ENCODE measurements at regions not wholly inside any gene's neighbourhood (a gene's known extent, or its start where the extent isn't known, plus 50 kb on each side); places are given as distances from the start of the nearest gene placed in this dataset.

- CTCF ChIA-PET = interaction anchor here (0.8 kb wide), 1 partner anchor 90 kb away, joined by 3 read pairs; no protein-coding TSS in a partner anchor
- no peaks in the 10 kb centered on the region for H3K4me1 ChIP-seq (ENCODE audit: control insufficient read depth in 1 of 2, insufficient read depth in 2 of 2, low read depth in 1 of 2, low read length in 1 of 2)
- H3K27ac ChIP-seq (ENCODE audit: low read depth in 2 of 2, low read length in 1 of 2) = no peak overlapping the region
- H3K9me3 ChIP-seq = no peaks in the 10 kb centered on the region
- no peaks in the 10 kb centered on the region for H3K79me2 ChIP-seq (ENCODE audit: insufficient read depth)
- POLR2A ChIA-PET = no interaction called here
- H4K20me1 ChIP-seq (ENCODE audit: insufficient read depth) = no peaks in the 10 kb centered on the region
- no peaks in the 10 kb centered on the region for H3K36me3 ChIP-seq (replicated peaks in 1 of 2; ENCODE audit: control insufficient read depth in 1 of 2, insufficient read depth in 2 of 2, low read length in 1 of 2)
- no peak for DNase-seq
- H3K4me3 ChIP-seq (ENCODE audit: low read depth in 2 of 2, low read length in 1 of 2) = no peak overlapping the region
- H3K27me3 ChIP-seq (ENCODE audit: insufficient read depth) = no peaks in the 10 kb centered on the region
- no peak overlapping the region for H2AFZ ChIP-seq (ENCODE audit: low read depth)
- no peak overlapping the region for H3K9ac ChIP-seq
- WGBS (ENCODE audit: low lambda C conversion rate) = 49% methylated on average over 2 of the region's 4 CpGs
- H3F3A ChIP-seq (replicated peaks; ENCODE audit: insufficient read depth) = no peaks in the 10 kb centered on the region
- no peak overlapping the region for H3K4me2 ChIP-seq
- TF ChIP-seq GATA2 (CRISPR knock-in tag; IDR thresholded peaks at IDR 0.05) = no peak
- TF ChIP-seq NFIC (IDR thresholded peaks at IDR 0.05; ENCODE audit: borderline replicate concordance) = no peak
- no peak for TF ChIP-seq EP300 (IDR thresholded peaks at IDR 0.05; ENCODE audit: borderline replicate concordance in 1 of 2, low read depth in 1 of 2, low read length in 1 of 2)
- no peak for TF ChIP-seq YY1 (IDR thresholded peaks at IDR 0.05; ENCODE audit: low read depth)
- no peak for TF ChIP-seq MEF2A (IDR thresholded peaks at IDR 0.05; ENCODE audit: borderline replicate concordance, low read depth)
- no peak for TF ChIP-seq RAD21 (IDR thresholded peaks at IDR 0.05; ENCODE audit: low read length)
- no peak for TF ChIP-seq TEAD4 (IDR thresholded peaks at IDR 0.05; ENCODE audit: borderline replicate concordance, insufficient read depth)
- no peak for TF ChIP-seq MXI1 (IDR thresholded peaks at IDR 0.05; ENCODE audit: low read depth, low read length)
- no peak for TF ChIP-seq RXRA (IDR thresholded peaks at IDR 0.05; ENCODE audit: borderline replicate concordance, low read depth)
- no peak for TF ChIP-seq PBX3 (IDR thresholded peaks at IDR 0.05)
- TF ChIP-seq TAF1 (IDR thresholded peaks at IDR 0.05; ENCODE audit: borderline replicate concordance, low read depth, low read length) = no peak
- no peak for TF ChIP-seq GABPA (IDR thresholded peaks at IDR 0.05; ENCODE audit: low read depth)
- no peak for TF ChIP-seq USF2 (IDR thresholded peaks at IDR 0.05; ENCODE audit: borderline replicate concordance, low read depth, low read length)
- TF ChIP-seq FOXJ3 (CRISPR knock-in tag; IDR thresholded peaks at IDR 0.05) = no peak
- no peak for TF ChIP-seq TCF12 (IDR thresholded peaks at IDR 0.05)
- TF ChIP-seq IRF3 (IDR thresholded peaks at IDR 0.05; ENCODE audit: low read depth, low read length) = no peak
- TF ChIP-seq MAX (IDR thresholded peaks at IDR 0.05; ENCODE audit: low read depth) = no peak
- no peak for TF ChIP-seq FOSL2 (IDR thresholded peaks at IDR 0.05; ENCODE audit: borderline replicate concordance, low read depth)
- TF ChIP-seq SMC3 (IDR thresholded peaks at IDR 0.05; ENCODE audit: low read depth, low read length) = no peak
- no peak for TF ChIP-seq USF1 (IDR thresholded peaks at IDR 0.05; ENCODE audit: borderline replicate concordance, low read depth)
- H3K9me2 ChIP-seq = no peaks in the 10 kb centered on the region
Measured at GRCh38 chr3:43195115-43195498, 89.2 kb upstream of the POMGNT2 start.
